Neural cell (in vitro differentiated cells): ENCODE measurements at regions not wholly inside any gene's neighbourhood (a gene's known extent, or its start where the extent isn't known, plus 50 kb on each side); places are given as distances from the start of the nearest gene placed in this dataset.

ENCODE experiments used
- H2AFZ ChIP-seq: fragments of 200-600, 300-800 bp; sonication (generic), shearing (Covaris generic); 2 replicates; pipeline ENCODE4 v1.6.0; 2014; ENCODE audit warnings: low read depth, mild to moderate bottlenecking, antibody characterized with exemption, low read length, moderate library complexity
- H3F3A ChIP-seq: fragments of 200-600 bp; shearing (Covaris generic); 2 replicates; pipeline ENCODE4 v1.6.1; 2016; ENCODE audit warnings: mild to moderate bottlenecking, moderate library complexity, mixed read lengths, antibody characterized with exemption, low read length; ENCODE audit not compliant: insufficient read depth, poor library complexity, severe bottlenecking
- H3K27ac ChIP-seq: fragments of 200-600, 300-800 bp; sonication (generic), shearing (Covaris generic); 2 replicates; pipeline ENCODE4 v1.5.1; 2014; ENCODE audit warnings: mild to moderate bottlenecking, low read length, moderate library complexity
- H3K27me3 ChIP-seq: fragments of 300-800, 200-600 bp; sonication (generic), shearing (Covaris generic); 2 replicates; pipeline ENCODE4 v1.6.0; 2014; ENCODE audit warnings: mild to moderate bottlenecking, low read depth, low read length, moderate library complexity; ENCODE audit not compliant: insufficient read depth
- H3K36me3 ChIP-seq: fragments of 300-800, 200-600 bp; sonication (generic), shearing (Covaris generic); 2 replicates; pipeline ENCODE4 v1.5.1; 2014; ENCODE audit warnings: mild to moderate bottlenecking, antibody characterized with exemption, low read length, moderate library complexity; ENCODE audit not compliant: insufficient read depth
- H3K4me2 ChIP-seq: fragments of 300-800, 200-600 bp; sonication (generic), shearing (Covaris generic); 2 replicates; pipeline ENCODE4 v1.6.0; 2014; ENCODE audit warnings: mild to moderate bottlenecking, low read length
- H3K4me3 ChIP-seq: fragments of 300-800, 200-600 bp; sonication (generic), shearing (Covaris generic); 2 replicates; pipeline ENCODE4 v1.5.1; 2014; ENCODE audit warnings: mild to moderate bottlenecking, low read length, moderate library complexity
- H3K79me2 ChIP-seq: fragments of 200-600 bp; shearing (Covaris generic); replicated peaks from 2 replicates; pipeline ENCODE4 v1.6.0; 2014; ENCODE audit warnings: mild to moderate bottlenecking, low read length, moderate library complexity; ENCODE audit not compliant: insufficient read depth
- H3K9ac ChIP-seq: fragments of 300-800, 200-600 bp; sonication (generic), shearing (Covaris generic); 2 replicates; pipeline ENCODE4 v1.6.1; 2016; ENCODE audit warnings: mild to moderate bottlenecking, low read length, mixed read lengths
- H3K9me2 ChIP-seq: fragments of 200-600 bp; shearing (Covaris generic); 2 replicates; pipeline ENCODE4 v1.6.1; 2016; ENCODE audit warnings: mild to moderate bottlenecking, low read length, mixed read lengths; ENCODE audit not compliant: insufficient read depth
- H3K9me3 ChIP-seq: fragments of 200-600, 300-800 bp; sonication (generic), shearing (Covaris generic); 2 replicates; pipeline ENCODE4 v1.6.1; 2016; ENCODE audit warnings: mild to moderate bottlenecking, mixed run types, low read length, moderate library complexity, mixed read lengths
- H4K20me1 ChIP-seq: fragments of 200-600 bp; shearing (Covaris generic); 2 replicates; pipeline ENCODE4 v1.6.1; 2016; ENCODE audit warnings: mild to moderate bottlenecking, mixed run types; ENCODE audit not compliant: insufficient read depth
- CTCF ChIP-seq: fragments of 450-650 bp; IDR thresholded peaks from 2 replicates; pipeline ENCODE4 v1.5.1; 2014; ENCODE audit warnings: antibody characterized with exemption, mild to moderate bottlenecking, moderate library complexity; ENCODE audit not compliant: poor library complexity, severe bottlenecking
- EP300 ChIP-seq: fragments of 450-650 bp; conservative IDR thresholded peaks from 2 replicates; pipeline ENCODE4 v1.6.1; 2014; ENCODE audit warnings: antibody characterized with exemption, mild to moderate bottlenecking, moderate library complexity; ENCODE audit not compliant: poor library complexity, severe bottlenecking
- EZH2 ChIP-seq: fragments of 200-600, 300-800 bp; shearing (Covaris generic), sonication (generic); IDR thresholded peaks from 2 replicates; pipeline ENCODE4 v1.6.1; 2014; ENCODE audit warnings: antibody characterized with exemption, low read length, borderline replicate concordance, mild to moderate bottlenecking; ENCODE audit not compliant: insufficient read depth, poor library complexity, severe bottlenecking
- MXI1 ChIP-seq: fragments of 450-650 bp; conservative IDR thresholded peaks from 2 replicates; pipeline ENCODE4 v1.6.1; 2014; ENCODE audit warnings: antibody characterized with exemption, mild to moderate bottlenecking; ENCODE audit not compliant: poor library complexity, severe bottlenecking
- POLR2AphosphoS5 ChIP-seq: IDR thresholded peaks from 2 replicates; pipeline ENCODE4 v1.6.1; 2012
- RAD21 ChIP-seq: fragments of 450-650 bp; conservative IDR thresholded peaks from 2 replicates; pipeline ENCODE4 v1.6.1; 2014; ENCODE audit warnings: antibody characterized with exemption, mild to moderate bottlenecking, moderate library complexity
- REST ChIP-seq: IDR thresholded peaks from 2 replicates; pipeline ENCODE4 v1.6.1; 2012; ENCODE audit warnings: borderline replicate concordance
- SMC3 ChIP-seq: fragments of 450-650 bp; conservative IDR thresholded peaks from 2 replicates; pipeline ENCODE4 v1.6.1; 2014; ENCODE audit warnings: antibody characterized with exemption, mild to moderate bottlenecking, moderate library complexity; ENCODE audit not compliant: poor library complexity
- TAF1 ChIP-seq: IDR thresholded peaks from 2 replicates; pipeline ENCODE4 v1.6.1; 2012; ENCODE audit warnings: low read depth

GRCh38 chr1:218811497-218811896, 362.2 kb upstream of the LYPLAL1 start:
- H3K9me2 ChIP-seq: no peaks in the 10 kb centered on the region
- TF ChIP-seq SMC3 (no peak), CTCF (no peak), EP300 (no peak), MXI1 (no peak), TAF1 (no peak), EZH2 (no peak)
- H3K4me2 ChIP-seq: no peak overlapping the region
- H3K27me3 ChIP-seq: no peaks in the 10 kb centered on the region
- no peak overlapping the region for H3K27ac ChIP-seq
- no peaks in the 10 kb centered on the region for H3K36me3 ChIP-seq
- no peak overlapping the region for H3K4me3 ChIP-seq
- H4K20me1 ChIP-seq: no peaks in the 10 kb centered on the region
- no peak overlapping the region for H2AFZ ChIP-seq
- H3F3A ChIP-seq: no peaks in the 10 kb centered on the region
- H3K9ac ChIP-seq: no peak overlapping the region
- H3K9me3 ChIP-seq: no peaks in the 10 kb centered on the region
- no peaks in the 10 kb centered on the region for H3K79me2 ChIP-seq

GRCh38 chr1:218812360-218812759, 361.3 kb upstream of the LYPLAL1 start:
- Histone ChIP-seq H3K27me3 (no peaks in the 10 kb centered on the region), H3K36me3 (no peaks in the 10 kb centered on the region), H3F3A (no peaks in the 10 kb centered on the region), H3K9ac (no peak overlapping the region), H3K4me3 (no peak overlapping the region), H3K9me2 (no peaks in the 10 kb centered on the region), H3K79me2 (no peaks in the 10 kb centered on the region), H3K27ac (no peak overlapping the region), H3K9me3 (no peaks in the 10 kb centered on the region), H3K4me2 (no peak overlapping the region), H4K20me1 (no peaks in the 10 kb centered on the region), H2AFZ (no peak overlapping the region)
- TF ChIP-seq SMC3 (no peak), CTCF (no peak), RAD21 (no peak), EP300 (no peak), POLR2AphosphoS5 (no peak), MXI1 (no peak), TAF1 (no peak), REST (no peak), EZH2 (no peak)
